Left hindlimb (tissue), 1 donor: ENCODE measurements at regions not wholly inside any gene's neighbourhood (a gene's known extent, or its start where the extent isn't known, plus 50 kb on each side); places are given as distances from the start of the nearest gene placed in this dataset.
A peak's percentile ranks its signal among the peaks of the same experiment; 100 is the strongest.
"Not testable (repeated sequence)": the region's sequence is repeated elsewhere in the genome, so short reads cannot be mapped to it uniquely, and the experiment has no call there.

Experiments used
- DNase-seq: peaks from one replicate; pipeline ENCODE4 v3.0.0-alpha.2; 2018

GRCh38 chr22:26811647-26811992, 154.2 kb downstream of the MIAT start:
- no peak for DNase-seq

- DNase-seq, result no peak
Measured at GRCh38 chr22:26812731-26813130, 155.3 kb downstream of the MIAT start.

- no peak for DNase-seq
Measured at GRCh38 chr22:26816726-26817125, 159.3 kb downstream of the MIAT start.

- no peak for DNase-seq
Measured at GRCh38 chr22:26817926-26818325, 160.5 kb downstream of the MIAT start.

- DNase-seq, result no peak
Measured at GRCh38 chr22:26821854-26822253, 164.5 kb downstream of the MIAT start.

- DNase-seq, result no peak
Measured at GRCh38 chr22:26822313-26822712, 164.9 kb downstream of the MIAT start.

- DNase-seq, result no peak
Measured at GRCh38 chr22:26823966-26824365, 166.6 kb downstream of the MIAT start.

- DNase-seq, result no peak
Measured at GRCh38 chr22:26825960-26826935, 168.9 kb downstream of the MIAT start.

GRCh38 chr22:26827611-26828010, 170.2 kb downstream of the MIAT start:
- no peak for DNase-seq

- no peak for DNase-seq
Measured at GRCh38 chr22:26828311-26828710, 170.9 kb downstream of the MIAT start.

GRCh38 chr22:26830837-26831236, 173.4 kb downstream of the MIAT start:
- no peak for DNase-seq

- DNase-seq, result no peak
Measured at GRCh38 chr22:26835023-26835422, 177.6 kb downstream of the MIAT start.

GRCh38 chr22:26835929-26836528, 178.6 kb downstream of the MIAT start:
- peak; percentile 42 for DNase-seq

GRCh38 chr22:26837784-26838470, 180.5 kb downstream of the MIAT start:
- DNase-seq, result no peak

- no peak for DNase-seq
Measured at GRCh38 chr22:26838471-26838825, 181.1 kb downstream of the MIAT start.

- DNase-seq, result no peak
Measured at GRCh38 chr22:26839216-26839615, 181.8 kb downstream of the MIAT start.

GRCh38 chr22:26840770-26841169, 183.4 kb downstream of the MIAT start:
- DNase-seq, result not testable (repeated sequence)

GRCh38 chr22:26842103-26842502, 184.7 kb downstream of the MIAT start:
- DNase-seq, result no peak

GRCh38 chr22:26845021-26845743, 187.8 kb downstream of the MIAT start:
- DNase-seq, result peak; percentile 73

GRCh38 chr22:26846076-26846475, 188.7 kb downstream of the MIAT start:
- no peak for DNase-seq

- no peak for DNase-seq
Measured at GRCh38 chr22:26846645-26847044, 189.3 kb downstream of the MIAT start.

GRCh38 chr22:26847046-26847445, 189.7 kb downstream of the MIAT start:
- no peak for DNase-seq

- DNase-seq, result no peak
Measured at GRCh38 chr22:26847816-26848215, 190.4 kb downstream of the MIAT start.
